ENCODE measurements at regions not wholly inside any gene's neighbourhood (a gene's known extent, or its start where the extent isn't known, plus 50 kb on each side); places are given as distances from the start of the nearest gene placed in this dataset.
"Not testable (repeated sequence)": the region's sequence is repeated elsewhere in the genome, so short reads cannot be mapped to it uniquely, and the experiment has no call there.

GRCh38 chr7:52243685-52244084 is 791.7 kb upstream of the POM121L12 start:
- no peak for DNase-seq

DNA sequence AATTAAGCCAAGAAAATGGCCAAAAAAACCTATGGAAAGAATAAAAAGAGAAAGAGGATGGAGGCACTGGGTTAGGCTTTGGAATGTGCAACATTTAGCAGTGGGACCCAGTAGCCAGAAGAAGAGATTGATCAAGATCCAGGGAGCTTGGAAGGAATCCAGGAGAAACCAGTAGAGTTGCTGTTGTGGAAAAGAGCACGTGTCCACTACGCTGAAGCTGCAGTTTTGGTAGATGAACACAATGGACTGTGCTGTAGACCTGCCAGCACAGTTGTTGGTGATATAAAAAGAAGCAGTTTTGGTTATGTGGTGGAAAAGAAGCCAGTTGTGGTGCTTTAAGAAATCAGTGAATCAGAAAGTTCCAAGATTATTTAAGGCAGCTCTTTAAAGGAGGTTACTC is 802.2 kb upstream of the POM121L12 start:
- no peak for DNase-seq

DNA sequence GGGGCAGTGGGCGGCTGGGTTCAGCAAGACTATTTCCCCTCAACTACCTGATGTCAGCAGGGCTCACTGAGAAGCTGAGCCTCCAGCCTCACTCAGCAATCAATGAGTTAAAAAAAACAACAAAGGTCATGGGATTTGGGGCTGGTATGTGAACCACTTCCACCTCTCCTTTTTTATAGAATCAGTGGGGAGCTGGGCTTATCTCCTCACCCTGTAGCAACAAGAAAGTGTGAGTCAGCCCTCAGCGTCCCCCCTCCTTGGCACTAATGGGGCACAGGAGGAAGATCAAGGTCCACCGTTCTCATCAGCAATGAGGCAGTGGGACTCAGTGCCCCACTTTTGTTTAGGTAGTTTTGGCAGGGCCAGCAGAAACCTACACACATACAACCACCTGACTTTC is 823.5 kb upstream of the POM121L12 start:
- DNase-seq: no peak

- no peak for DNase-seq
These were observed 825.8 kb upstream of the POM121L12 start for GRCh38 chr7:52209614-52210013.

DNA sequence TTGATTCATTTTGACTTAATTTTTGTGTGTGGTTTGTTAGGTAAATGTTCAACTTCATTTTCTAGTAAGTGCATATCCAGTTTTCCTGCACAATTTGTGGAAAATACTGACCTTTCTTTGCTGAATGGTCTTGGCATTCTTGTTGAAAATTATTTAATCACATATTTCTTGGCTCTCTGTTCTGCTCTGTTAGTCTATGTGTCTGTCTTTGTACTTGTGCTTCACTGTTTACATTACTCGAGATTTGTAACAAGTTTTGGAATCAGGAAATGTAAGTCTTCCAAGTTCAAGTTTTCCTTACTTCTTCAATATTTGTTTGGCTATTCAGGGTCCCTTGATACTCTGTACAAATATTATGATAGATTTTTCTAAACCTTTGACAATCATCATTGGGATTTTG is 838.2 kb upstream of the POM121L12 start:
- DNase-seq: no peak

DNA sequence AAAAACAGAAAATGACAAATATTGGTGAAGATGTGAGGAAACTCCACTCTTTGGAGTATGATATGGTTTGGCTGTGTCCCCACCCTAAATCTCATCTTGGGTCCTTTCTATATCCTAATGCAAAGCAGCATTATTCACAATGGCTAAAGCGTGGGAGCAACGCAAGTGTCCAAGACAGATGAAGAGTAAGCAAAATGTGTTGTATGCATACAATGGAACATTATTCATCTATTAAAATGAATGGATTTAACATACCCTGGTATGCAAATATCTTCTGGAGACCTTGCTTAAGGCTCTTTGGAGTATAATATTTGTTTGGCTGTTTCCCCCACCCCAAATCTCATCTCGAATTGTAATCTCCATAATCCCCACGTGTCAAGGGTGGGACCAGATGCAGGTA is 839.8 kb upstream of the POM121L12 start:
- DNase-seq: no peak

GRCh38 chr7:52189153-52189778 is 846.2 kb upstream of the POM121L12 start:
- no peak for DNase-seq

- DNase-seq: no peak
These were observed 851.3 kb upstream of the POM121L12 start for GRCh38 chr7:52184006-52184703.

DNA sequence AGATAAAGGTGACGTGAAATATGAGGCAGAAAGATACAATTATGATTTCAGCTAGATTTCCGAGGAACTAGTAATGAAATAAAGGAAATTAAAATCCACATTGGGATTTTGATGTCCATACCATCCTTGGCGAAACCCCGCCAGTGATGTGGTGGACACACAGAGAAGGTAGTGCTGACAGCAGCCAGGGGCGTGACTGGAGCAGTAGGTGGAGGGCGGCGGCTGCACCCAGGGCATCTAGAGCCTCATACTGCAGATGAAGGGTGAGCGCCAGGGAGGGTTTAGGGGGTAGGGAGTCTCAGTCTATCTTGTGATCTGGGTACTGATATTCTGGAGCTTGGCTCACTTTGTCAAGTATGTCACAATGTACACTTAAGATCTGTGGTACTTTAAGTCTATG is 855.5 kb upstream of the POM121L12 start:
- DNase-seq: no peak

GRCh38 chr7:52168085-52168484 is 851.5 kb upstream of the COBL start:
- DNase-seq: peak in 1 of 2 experiments; percentile 10

- DNase-seq: no peak
These were observed 846.7 kb upstream of the COBL start for GRCh38 chr7:52163311-52163710.

GRCh38 chr7:52161483-52161882 is 844.9 kb upstream of the COBL start:
- no peak for DNase-seq

DNA sequence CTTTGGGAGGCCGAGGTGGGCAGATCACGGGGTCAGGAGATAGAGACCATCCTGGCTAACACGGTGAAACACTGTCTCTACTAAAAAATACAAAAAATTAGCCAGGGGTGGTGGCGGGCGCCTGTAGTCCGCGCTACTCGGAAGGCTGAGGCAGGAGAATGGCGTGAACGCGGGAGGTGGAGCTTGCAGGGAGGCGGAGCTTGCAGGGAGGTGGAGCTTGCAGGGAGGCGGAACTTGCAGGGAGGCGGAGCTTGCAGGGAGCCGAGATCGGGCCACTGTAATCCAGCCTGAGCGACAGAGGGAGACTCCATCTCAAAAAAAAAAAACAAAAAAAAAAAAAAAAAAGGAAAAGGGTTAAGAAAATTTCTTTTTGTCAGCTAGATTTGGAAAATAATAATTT is 842.8 kb upstream of the COBL start:
- DNase-seq: not testable (repeated sequence)

DNA sequence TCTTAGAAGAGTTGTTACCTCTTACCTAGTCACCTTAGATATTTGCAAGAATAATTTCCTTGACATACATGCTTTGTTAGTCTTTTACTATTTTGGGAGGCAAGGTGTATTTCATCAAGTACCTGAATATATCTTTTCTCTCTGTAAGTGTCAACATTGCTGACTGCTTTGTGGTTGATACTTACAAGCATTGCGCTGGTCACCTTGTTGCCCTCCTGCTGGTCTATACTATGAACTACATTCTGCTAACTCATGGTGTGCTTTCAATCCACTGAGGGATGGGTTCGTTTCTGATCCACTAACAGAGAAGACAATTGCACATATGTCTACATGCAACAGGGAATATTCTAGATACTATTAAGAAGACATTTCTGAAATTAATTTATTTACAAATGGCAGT is 837.8 kb upstream of the COBL start:
- no peak for DNase-seq

DNA sequence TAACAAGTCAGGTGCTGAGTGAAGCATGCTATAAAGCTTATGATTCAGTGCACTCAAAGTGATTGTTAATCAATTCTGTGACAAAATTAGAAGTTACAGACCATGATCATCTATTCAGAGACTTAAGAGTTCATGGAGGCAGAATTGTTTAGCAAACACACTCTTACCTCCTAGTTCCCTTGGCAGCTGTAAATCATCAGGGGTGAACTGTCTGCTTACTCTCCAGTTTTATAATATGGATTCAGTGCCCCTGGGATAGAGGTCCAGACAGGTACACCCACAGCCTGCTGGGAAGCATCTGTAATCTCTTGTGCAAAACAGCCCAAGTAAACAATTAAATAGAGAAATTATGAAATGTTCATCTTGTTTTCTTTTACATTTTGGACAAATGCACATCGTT is 835.0 kb upstream of the COBL start:
- DNase-seq: no peak

DNA sequence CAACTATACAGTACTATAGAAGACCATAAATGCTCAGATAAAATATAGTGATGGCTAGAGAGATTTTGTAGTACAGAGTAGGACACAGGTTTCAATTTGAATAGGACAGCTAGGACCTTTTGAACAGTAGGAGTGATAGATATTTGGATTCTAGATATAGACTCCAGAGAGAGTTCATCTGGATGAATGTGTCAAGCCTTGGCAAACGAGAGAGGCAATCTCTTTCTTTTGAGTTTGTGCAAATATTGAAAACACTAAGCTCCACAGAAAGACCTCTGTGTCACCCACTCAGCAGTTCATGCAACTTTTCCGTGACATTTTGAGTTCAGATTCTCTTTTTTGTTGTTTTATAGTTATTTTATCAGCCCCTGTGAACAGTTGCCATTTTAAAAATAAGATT is 834.3 kb upstream of the COBL start:
- DNase-seq: no peak

DNA sequence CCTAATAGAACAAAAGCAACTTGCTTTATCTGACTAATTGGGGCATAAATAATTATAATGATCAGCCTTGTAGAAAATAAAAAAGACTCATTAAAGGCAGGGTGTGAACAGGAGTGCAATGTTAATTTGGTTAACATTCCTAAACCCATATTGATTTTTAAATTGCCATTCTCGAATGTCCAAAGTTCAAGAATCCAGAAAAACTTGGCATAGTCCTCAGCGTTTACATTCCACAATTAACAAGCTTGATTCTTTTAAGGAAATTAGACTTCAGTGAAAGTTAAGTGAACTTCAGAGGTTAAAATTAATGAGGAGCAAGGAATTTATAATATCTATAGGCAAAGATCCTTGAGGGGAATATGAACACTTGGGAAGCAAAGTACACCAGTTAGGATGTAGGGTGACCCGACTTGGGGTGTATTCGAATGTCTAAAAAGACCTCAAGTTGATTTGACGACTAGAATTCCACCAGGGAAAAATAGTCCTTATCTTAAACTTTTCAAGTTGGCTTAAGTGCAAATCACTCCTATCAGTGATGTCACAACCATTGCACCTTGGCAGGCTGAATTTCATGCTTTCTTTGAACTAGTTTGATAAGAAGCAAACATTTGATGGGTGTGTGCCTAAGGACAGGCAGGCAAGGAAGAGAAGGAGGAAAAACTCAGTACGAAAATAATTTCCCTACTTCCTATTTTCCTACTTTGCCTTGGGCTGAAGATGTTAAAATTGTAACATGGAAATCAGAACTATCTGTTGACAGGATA is 830.4 kb upstream of the COBL start:
- no peak for DNase-seq

DNA sequence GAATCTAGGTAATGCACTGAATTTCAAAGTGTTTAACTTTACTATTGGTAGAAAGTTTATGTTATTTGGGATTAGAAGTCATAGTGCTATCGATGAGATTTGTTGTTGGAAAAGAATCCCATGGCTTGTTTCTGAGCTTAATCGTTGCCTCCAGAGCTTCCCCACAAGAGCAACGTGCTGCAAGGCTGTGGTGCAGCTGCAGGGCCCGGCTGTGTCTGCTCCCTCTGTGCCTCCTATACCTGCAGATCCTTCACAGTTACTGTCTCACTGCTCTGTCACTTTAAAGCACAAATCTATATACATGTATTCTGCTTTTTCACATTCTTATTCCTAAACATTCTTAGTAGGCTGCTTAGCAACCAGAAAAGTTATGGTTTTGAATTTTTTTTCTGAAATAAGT is 826.6 kb upstream of the COBL start:
- no peak for DNase-seq

DNA sequence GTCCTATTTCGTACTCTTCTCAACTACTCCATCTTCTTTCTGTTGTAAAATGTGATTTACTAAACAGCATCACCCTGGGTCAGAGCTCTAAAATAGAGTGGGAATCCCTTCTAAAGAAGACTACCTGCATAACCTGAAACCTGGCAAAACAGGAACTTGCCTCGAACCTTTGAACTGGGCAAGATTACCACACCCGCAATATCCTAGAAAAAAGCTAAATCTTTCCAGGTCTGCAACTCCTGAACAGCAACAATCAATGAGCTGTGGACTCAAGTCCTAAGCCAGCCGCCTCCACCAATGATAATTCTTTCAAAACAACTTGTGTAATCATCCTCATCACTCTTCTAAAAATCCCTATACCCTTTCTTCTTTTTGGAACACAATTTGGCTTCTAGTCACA is 824.2 kb upstream of the COBL start:
- DNase-seq: no peak

GRCh38 chr7:52135403-52135802 is 818.8 kb upstream of the COBL start:
- DNase-seq: no peak

DNA sequence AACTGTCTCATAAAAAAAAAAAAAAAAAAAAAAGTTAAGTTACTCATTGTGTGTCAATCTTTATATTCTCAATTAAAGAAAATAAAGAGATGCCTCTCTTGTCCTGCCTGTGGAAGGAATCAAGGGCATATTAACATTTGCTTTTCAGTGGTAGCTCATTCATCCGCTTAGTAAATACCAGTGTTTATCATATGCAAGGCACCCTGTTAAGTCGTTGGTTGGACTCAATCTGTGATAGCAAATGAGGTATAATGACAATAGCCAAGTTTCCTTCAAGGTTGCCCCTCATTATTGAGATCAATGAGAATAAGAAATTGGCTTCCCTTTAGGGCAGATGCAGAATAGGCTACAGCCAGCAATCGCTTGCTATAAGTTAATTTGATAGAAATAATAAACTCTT is 812.7 kb upstream of the COBL start:
- DNase-seq: no peak

GRCh38 chr7:52120912-52121311 is 804.3 kb upstream of the COBL start:
- no peak for DNase-seq

- no peak for DNase-seq
These were observed 802.9 kb upstream of the COBL start for GRCh38 chr7:52119537-52119936.

DNA sequence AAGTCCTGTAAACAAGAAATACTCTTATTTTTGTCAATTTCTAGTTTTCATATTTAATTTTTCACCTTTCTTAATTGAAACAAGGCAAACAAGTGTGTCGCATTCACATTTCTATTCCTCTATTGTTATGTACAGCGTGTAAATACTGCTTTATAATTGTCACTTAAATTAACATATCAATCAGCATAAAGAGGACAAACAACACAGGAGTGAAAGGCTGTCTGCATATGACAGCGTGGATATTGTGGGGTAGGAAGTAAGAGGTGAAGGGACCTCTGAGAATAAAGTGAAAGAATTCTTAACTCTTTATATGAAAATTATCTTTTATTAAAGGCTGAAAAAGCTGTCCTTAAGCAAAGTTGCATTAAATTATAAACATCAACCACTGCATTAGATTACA is 797.9 kb upstream of the COBL start:
- DNase-seq: no peak
